ENCODE measurements at regions not wholly inside any gene's neighbourhood (a gene's known extent, or its start where the extent isn't known, plus 50 kb on each side); places are given as distances from the start of the nearest gene placed in this dataset.

- DNase-seq: no peak
These were observed 134.5 kb upstream of the TAPT1 start for GRCh38 chr4:16360694-16361262.

GRCh38 chr4:16353165-16353564, 126.9 kb upstream of the TAPT1 start:
- no peak for DNase-seq

GRCh38 chr4:16351161-16351560, 124.9 kb upstream of the TAPT1 start:
- DNase-seq: no peak

- DNase-seq: no peak
These were observed 118.6 kb upstream of the TAPT1 start for GRCh38 chr4:16344853-16345252.

- no peak for DNase-seq
These were observed 111.7 kb upstream of the TAPT1 start for GRCh38 chr4:16337936-16338335.

- no peak for DNase-seq
These were observed 108.3 kb upstream of the TAPT1 start for GRCh38 chr4:16334601-16335000.

- DNase-seq: no peak
These were observed 103.5 kb upstream of the TAPT1 start for GRCh38 chr4:16329797-16330134.

GRCh38 chr4:16329125-16329796, 103.0 kb upstream of the TAPT1 start:
- no peak for DNase-seq

GRCh38 chr4:16322183-16322582, 95.9 kb upstream of the TAPT1 start:
- no peak for DNase-seq

GRCh38 chr4:16315456-16315855, 89.2 kb upstream of the TAPT1 start:
- no peak for DNase-seq

- DNase-seq: no peak
These were observed 84.3 kb upstream of the TAPT1 start for GRCh38 chr4:16310606-16311005.

GRCh38 chr4:16302648-16303047, 76.4 kb upstream of the TAPT1 start:
- DNase-seq: no peak

GRCh38 chr4:16297003-16297402, 70.7 kb upstream of the TAPT1 start:
- no peak for DNase-seq

GRCh38 chr4:16294455-16294854, 68.2 kb upstream of the TAPT1 start:
- peak; percentile 54 for DNase-seq

GRCh38 chr4:16293210-16293838, 67.1 kb upstream of the TAPT1 start:
- peak; percentile 26 for DNase-seq

- DNase-seq: no peak
These were observed 66.3 kb upstream of the TAPT1 start for GRCh38 chr4:16292585-16292984.

GRCh38 chr4:16290681-16291420, 64.6 kb upstream of the TAPT1 start:
- no peak for DNase-seq

- peak; percentile 77 for DNase-seq
These were observed 63.8 kb upstream of the TAPT1 start for GRCh38 chr4:16289897-16290554.

- no peak for DNase-seq
These were observed 57.8 kb upstream of the TAPT1 start for GRCh38 chr4:16284050-16284449.

GRCh38 chr4:16278178-16278577, 51.9 kb upstream of the TAPT1 start:
- no peak for DNase-seq
